HEK293 (cell line): ENCODE measurements at regions not wholly inside any gene's neighbourhood (a gene's known extent, or its start where the extent isn't known, plus 50 kb on each side); places are given as distances from the start of the nearest gene placed in this dataset.

Source experiments
- GLI4 ChIP-seq: fragments of 450-650 bp; formaldehyde crosslinking; IDR thresholded peaks from 2 replicates; pipeline ENCODE4 v1.5.1; 2016; ENCODE audit warnings: missing biosample characterization, missing genetic modification characterization
- ZNF24 ChIP-seq: fragments of 450-650 bp; formaldehyde crosslinking; IDR thresholded peaks from 2 replicates; pipeline ENCODE4 v1.5.1; 2016; ENCODE audit warnings: missing biosample characterization, missing genetic modification characterization
- TF ChIP-seq, protein P1 (sequence below): fragments of 450-650 bp; formaldehyde crosslinking; optimal IDR thresholded peaks from 2 replicates; pipeline ENCODE3; 2016; ENCODE audit warnings: missing biosample characterization, mild to moderate bottlenecking, missing genetic modification characterization
- TF ChIP-seq, protein P2 (sequence below): fragments of 450-650 bp; formaldehyde crosslinking; IDR thresholded peaks from 2 replicates; pipeline ENCODE4 v1.5.1; 2016; ENCODE audit warnings: missing biosample characterization, missing genetic modification characterization
- TF ChIP-seq, protein P3 (sequence below): fragments of 450-650 bp; IDR thresholded peaks from 2 replicates; pipeline ENCODE4 v1.5.1; 2018; ENCODE audit warnings: missing biosample characterization, mild to moderate bottlenecking, missing genetic modification characterization
- TF ChIP-seq, protein P4 (sequence below): fragments of 450-650 bp; formaldehyde crosslinking; IDR thresholded peaks from 2 replicates; pipeline ENCODE4 v1.5.1; 2016; ENCODE audit warnings: missing biosample characterization, missing genetic modification characterization

DNA sequence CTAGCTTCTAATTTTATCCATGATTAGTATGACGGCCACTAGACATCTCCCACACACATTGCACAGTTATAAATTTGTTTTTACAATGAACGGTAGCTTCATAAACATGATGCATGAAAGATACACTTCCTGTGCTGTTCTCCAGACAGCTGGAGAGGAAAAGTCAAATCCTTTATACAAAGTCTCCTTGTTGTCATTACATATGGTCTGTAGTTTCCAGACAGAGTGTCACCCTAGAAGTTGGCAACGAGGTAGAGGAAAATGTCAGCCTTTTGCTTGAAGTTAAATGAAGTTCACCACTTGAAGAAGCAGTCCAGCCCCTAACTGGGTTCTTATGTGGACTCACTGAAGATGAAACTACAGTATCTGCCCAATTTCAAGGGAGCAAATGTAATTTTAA, 253.0 kb upstream of the P2RY1 start:
- TF ChIP-seq, protein P1, sequence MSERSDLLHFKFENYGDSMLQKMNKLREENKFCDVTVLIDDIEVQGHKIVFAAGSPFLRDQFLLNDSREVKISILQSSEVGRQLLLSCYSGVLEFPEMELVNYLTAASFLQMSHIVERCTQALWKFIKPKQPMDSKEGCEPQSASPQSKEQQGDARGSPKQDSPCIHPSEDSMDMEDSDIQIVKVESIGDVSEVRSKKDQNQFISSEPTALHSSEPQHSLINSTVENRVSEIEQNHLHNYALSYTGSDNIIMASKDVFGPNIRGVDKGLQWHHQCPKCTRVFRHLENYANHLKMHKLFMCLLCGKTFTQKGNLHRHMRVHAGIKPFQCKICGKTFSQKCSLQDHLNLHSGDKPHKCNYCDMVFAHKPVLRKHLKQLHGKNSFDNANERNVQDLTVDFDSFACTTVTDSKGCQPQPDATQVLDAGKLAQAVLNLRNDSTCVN: no peak
- TF ChIP-seq ZNF24 (tag by site-specific recombination): no peak
- no peak for TF ChIP-seq GLI4 (tag by site-specific recombination)
- TF ChIP-seq, protein P2, sequence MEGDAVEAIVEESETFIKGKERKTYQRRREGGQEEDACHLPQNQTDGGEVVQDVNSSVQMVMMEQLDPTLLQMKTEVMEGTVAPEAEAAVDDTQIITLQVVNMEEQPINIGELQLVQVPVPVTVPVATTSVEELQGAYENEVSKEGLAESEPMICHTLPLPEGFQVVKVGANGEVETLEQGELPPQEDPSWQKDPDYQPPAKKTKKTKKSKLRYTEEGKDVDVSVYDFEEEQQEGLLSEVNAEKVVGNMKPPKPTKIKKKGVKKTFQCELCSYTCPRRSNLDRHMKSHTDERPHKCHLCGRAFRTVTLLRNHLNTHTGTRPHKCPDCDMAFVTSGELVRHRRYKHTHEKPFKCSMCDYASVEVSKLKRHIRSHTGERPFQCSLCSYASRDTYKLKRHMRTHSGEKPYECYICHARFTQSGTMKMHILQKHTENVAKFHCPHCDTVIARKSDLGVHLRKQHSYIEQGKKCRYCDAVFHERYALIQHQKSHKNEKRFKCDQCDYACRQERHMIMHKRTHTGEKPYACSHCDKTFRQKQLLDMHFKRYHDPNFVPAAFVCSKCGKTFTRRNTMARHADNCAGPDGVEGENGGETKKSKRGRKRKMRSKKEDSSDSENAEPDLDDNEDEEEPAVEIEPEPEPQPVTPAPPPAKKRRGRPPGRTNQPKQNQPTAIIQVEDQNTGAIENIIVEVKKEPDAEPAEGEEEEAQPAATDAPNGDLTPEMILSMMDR (tag by site-specific recombination): no peak
- TF ChIP-seq, protein P3, sequence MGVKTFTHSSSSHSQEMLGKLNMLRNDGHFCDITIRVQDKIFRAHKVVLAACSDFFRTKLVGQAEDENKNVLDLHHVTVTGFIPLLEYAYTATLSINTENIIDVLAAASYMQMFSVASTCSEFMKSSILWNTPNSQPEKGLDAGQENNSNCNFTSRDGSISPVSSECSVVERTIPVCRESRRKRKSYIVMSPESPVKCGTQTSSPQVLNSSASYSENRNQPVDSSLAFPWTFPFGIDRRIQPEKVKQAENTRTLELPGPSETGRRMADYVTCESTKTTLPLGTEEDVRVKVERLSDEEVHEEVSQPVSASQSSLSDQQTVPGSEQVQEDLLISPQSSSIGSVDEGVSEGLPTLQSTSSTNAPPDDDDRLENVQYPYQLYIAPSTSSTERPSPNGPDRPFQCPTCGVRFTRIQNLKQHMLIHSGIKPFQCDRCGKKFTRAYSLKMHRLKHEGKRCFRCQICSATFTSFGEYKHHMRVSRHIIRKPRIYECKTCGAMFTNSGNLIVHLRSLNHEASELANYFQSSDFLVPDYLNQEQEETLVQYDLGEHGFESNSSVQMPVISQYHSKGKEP (tag by site-specific recombination): no peak
- TF ChIP-seq, protein P4, sequence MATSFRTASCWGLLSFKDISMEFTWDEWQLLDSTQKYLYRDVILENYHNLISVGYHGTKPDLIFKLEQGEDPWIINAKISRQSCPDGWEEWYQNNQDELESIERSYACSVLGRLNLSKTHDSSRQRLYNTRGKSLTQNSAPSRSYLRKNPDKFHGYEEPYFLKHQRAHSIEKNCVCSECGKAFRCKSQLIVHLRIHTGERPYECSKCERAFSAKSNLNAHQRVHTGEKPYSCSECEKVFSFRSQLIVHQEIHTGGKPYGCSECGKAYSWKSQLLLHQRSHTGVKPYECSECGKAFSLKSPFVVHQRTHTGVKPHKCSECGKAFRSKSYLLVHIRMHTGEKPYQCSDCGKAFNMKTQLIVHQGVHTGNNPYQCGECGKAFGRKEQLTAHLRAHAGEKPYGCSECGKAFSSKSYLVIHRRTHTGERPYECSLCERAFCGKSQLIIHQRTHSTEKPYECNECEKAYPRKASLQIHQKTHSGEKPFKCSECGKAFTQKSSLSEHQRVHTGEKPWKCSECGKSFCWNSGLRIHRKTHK (tag by site-specific recombination): no peak
